H4 (cell line): ENCODE measurements at regions not wholly inside any gene's neighbourhood (a gene's known extent, or its start where the extent isn't known, plus 50 kb on each side); places are given as distances from the start of the nearest gene placed in this dataset.
"Not testable (repeated sequence)": the region's sequence is repeated elsewhere in the genome, so short reads cannot be mapped to it uniquely, and the experiment has no call there.

ENCODE experiments used
- DNase-seq: peaks from one replicate; pipeline ENCODE4 v3.0.0-alpha.2; 2015; ENCODE audit warnings: low spot score

- DNase-seq: no peak
Observed at GRCh38 chr19:28744014-28744413, 468.9 kb downstream of the UQCRFS1 start.

- DNase-seq: no peak
Observed at GRCh38 chr19:28737021-28737895, 475.7 kb downstream of the UQCRFS1 start.

- no peak for DNase-seq
Observed at GRCh38 chr19:28736528-28736927, 476.4 kb downstream of the UQCRFS1 start.

GRCh38 chr19:28731577-28731976 is 481.4 kb downstream of the UQCRFS1 start:
- no peak for DNase-seq

GRCh38 chr19:28730791-28731512 is 482.0 kb downstream of the UQCRFS1 start:
- no peak for DNase-seq

- no peak for DNase-seq
Observed at GRCh38 chr19:28727480-28728159, 485.3 kb downstream of the UQCRFS1 start.

GRCh38 chr19:28726533-28727479 is 486.1 kb downstream of the UQCRFS1 start:
- DNase-seq: no peak

GRCh38 chr19:28718909-28719308 is 494.0 kb downstream of the UQCRFS1 start:
- no peak for DNase-seq

GRCh38 chr19:28715157-28715556 is 497.8 kb downstream of the UQCRFS1 start:
- DNase-seq: no peak

GRCh38 chr19:28711411-28711810 is 501.5 kb downstream of the UQCRFS1 start:
- DNase-seq: no peak

- DNase-seq: peak; percentile 3
Observed at GRCh38 chr19:28710278-28710677, 502.7 kb downstream of the UQCRFS1 start.

- no peak for DNase-seq
Observed at GRCh38 chr19:28706693-28707092, 506.3 kb downstream of the UQCRFS1 start.

GRCh38 chr19:28705008-28705407 is 507.9 kb downstream of the UQCRFS1 start:
- no peak for DNase-seq

GRCh38 chr19:28703400-28703956 is 509.5 kb downstream of the UQCRFS1 start:
- no peak for DNase-seq

- no peak for DNase-seq
Observed at GRCh38 chr19:28701491-28701890, 511.5 kb downstream of the UQCRFS1 start.

GRCh38 chr19:28700176-28700575 is 512.8 kb downstream of the UQCRFS1 start:
- DNase-seq: no peak

- DNase-seq: no peak
Observed at GRCh38 chr19:28697308-28697707, 515.6 kb downstream of the UQCRFS1 start.

- no peak for DNase-seq
Observed at GRCh38 chr19:28694812-28695211, 518.1 kb downstream of the UQCRFS1 start.

- no peak for DNase-seq
Observed at GRCh38 chr19:28691683-28692082, 521.3 kb downstream of the UQCRFS1 start.

- DNase-seq: not testable (repeated sequence)
Observed at GRCh38 chr19:28689464-28689863, 523.5 kb downstream of the UQCRFS1 start.

GRCh38 chr19:28687296-28687695 is 525.7 kb downstream of the UQCRFS1 start:
- no peak for DNase-seq
